ENCODE measurements at regions not wholly inside any gene's neighbourhood (a gene's known extent, or its start where the extent isn't known, plus 50 kb on each side); places are given as distances from the start of the nearest gene placed in this dataset.

- Histone ChIP-seq H3K27me3 (peaks cover 0 to 9% (median 0%) of the 10 kb centered on the region in 7 donors), H3K4me1 (peaks cover 0 to 3% (median 0%) of the 10 kb centered on the region in 9 donors), H3K4me3 (no peak overlapping the region), H3K9me3 (peaks cover 0 to 6% (median 0%) of the 10 kb centered on the region in 11 donors), H3K36me3 (no peaks in the 10 kb centered on the region), H3K27ac (no peak overlapping the region)
- TF ChIP-seq, protein P1, sequence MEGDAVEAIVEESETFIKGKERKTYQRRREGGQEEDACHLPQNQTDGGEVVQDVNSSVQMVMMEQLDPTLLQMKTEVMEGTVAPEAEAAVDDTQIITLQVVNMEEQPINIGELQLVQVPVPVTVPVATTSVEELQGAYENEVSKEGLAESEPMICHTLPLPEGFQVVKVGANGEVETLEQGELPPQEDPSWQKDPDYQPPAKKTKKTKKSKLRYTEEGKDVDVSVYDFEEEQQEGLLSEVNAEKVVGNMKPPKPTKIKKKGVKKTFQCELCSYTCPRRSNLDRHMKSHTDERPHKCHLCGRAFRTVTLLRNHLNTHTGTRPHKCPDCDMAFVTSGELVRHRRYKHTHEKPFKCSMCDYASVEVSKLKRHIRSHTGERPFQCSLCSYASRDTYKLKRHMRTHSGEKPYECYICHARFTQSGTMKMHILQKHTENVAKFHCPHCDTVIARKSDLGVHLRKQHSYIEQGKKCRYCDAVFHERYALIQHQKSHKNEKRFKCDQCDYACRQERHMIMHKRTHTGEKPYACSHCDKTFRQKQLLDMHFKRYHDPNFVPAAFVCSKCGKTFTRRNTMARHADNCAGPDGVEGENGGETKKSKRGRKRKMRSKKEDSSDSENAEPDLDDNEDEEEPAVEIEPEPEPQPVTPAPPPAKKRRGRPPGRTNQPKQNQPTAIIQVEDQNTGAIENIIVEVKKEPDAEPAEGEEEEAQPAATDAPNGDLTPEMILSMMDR (IDR thresholded peaks at IDR 0.05): no peak
- no peak for ATAC-seq
- 55 to 58% methylated on average over 9 of the region's 9 CpGs for WGBS, 2 donors
- no peak for DNase-seq
- intact Hi-C loops (cut with DNase I): loop anchor here in 8 of 10 donors (2.0 to 10.0 kb wide), 6 partner anchors 41 to 181 kb away; no protein-coding TSS in a partner anchor
Measured at GRCh38 chr20:12925863-12926793, 82.6 kb upstream of the SPTLC3 start.

GRCh38 chr20:12927489-12927888, 81.3 kb upstream of the SPTLC3 start:
- intact Hi-C loops (cut with DNase I): loop anchor here in 7 of 10 donors (5.0 to 10.0 kb wide), 4 partner anchors 40 to 180 kb away; no protein-coding TSS in a partner anchor
- Histone ChIP-seq H3K9me3 (no peaks in the 10 kb centered on the region), H3K27ac (no peak overlapping the region), H3K27me3 (peaks cover 0 to 8% (median 0%) of the 10 kb centered on the region in 7 donors), H3K4me1 (peaks cover 0 to 3% (median 0%) of the 10 kb centered on the region in 9 donors), H3K4me3 (no peak overlapping the region), H3K36me3 (no peaks in the 10 kb centered on the region)
- DNase-seq: no peak
- no peak for ATAC-seq
- WGBS, 2 donors: 78 to 85% methylated on average over 5 of the region's 5 CpGs
- TF ChIP-seq, protein P1 (IDR thresholded peaks at IDR 0.05): no peak

DNA sequence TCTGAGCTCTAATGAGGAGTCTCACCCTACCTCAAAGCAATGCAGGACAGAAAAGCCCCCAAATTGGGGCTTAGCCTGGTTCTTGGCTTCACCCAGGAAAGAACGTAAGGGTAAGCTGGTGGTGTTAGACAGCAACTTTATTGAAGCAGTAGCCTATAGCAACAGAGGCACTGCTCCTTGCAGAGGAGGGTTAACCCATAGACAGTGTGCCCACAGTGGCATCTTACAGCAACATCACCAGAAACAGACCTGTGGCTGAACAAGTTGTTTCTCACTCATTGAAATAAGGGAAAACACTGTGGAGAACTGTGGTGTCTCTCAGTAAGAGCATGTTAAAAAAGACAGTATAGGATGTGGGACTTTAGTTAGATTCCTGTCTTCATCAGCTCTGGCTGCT, 80.4 kb upstream of the SPTLC3 start:
- TF ChIP-seq, protein P1 (IDR thresholded peaks at IDR 0.05): no peak
- 77 to 89% methylated on average over 1 of the region's 1 CpG for WGBS, 2 donors
- H3K4me1 ChIP-seq: peaks cover 0 to 3% (median 0%) of the 10 kb centered on the region in 9 donors

DNA sequence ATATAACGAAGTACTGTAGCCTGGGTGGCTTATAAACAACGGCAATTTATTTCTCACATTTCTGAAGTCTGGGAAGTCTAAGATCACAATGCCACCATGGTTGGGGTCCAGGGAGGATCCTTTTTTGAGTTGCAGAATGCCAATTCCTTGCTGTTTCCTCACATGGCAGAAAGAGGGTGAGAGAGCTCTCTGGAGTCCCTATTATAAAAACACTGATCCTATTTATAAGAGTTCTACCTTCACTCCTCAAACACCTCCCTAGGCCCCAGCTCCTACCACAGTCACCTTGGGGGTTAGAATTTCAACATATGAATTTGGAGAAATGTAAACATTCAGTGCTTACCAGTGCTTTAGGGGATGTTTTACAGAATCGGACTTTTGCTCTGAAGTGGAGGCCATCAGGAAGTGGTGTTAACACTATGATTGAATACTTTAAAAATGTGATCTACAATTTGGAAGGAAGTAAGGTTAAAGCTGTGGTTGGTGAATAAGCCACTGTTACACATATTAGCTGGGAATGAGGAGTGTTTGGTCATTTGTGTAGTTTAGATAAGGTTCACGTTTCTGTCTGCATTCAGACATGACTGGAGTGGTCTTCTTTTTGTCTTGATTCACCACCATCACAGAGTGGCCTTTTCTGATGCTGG, 79.9 kb upstream of the SPTLC3 start:
- peaks cover 0 to 3% (median 0%) of the 10 kb centered on the region in 9 donors for H3K4me1 ChIP-seq
- intact Hi-C loops (cut with DNase I): loop anchor here in 7 of 10 donors (5.0 to 10.0 kb wide), 4 partner anchors 38 to 178 kb away; no protein-coding TSS in a partner anchor
- H3K27me3 ChIP-seq: peaks cover 0 to 5% (median 0%) of the 10 kb centered on the region in 7 donors
- H3K4me3 ChIP-seq: no peak overlapping the region
- no peak overlapping the region for H3K27ac ChIP-seq
- 60 to 65% methylated on average over 4 of the region's 4 CpGs for WGBS, 2 donors
- TF ChIP-seq, protein P1 (IDR thresholded peaks at IDR 0.05): no peak
- no peaks in the 10 kb centered on the region for H3K36me3 ChIP-seq
- no peak for ATAC-seq
- no peak for DNase-seq
- no peaks in the 10 kb centered on the region for H3K9me3 ChIP-seq

More for the DNA sequence above, 80.4 kb upstream of the SPTLC3 start:
- DNase-seq (no peak), ATAC-seq (no peak)
- intact Hi-C loops (cut with DNase I): loop anchor here in 7 of 10 donors (5.0 to 10.0 kb wide), 4 partner anchors 39 to 179 kb away; no protein-coding TSS in a partner anchor
- Histone ChIP-seq H3K9me3 (no peaks in the 10 kb centered on the region), H3K27ac (no peak overlapping the region), H3K36me3 (no peaks in the 10 kb centered on the region), H3K4me3 (no peak overlapping the region), H3K27me3 (peaks cover 0 to 5% (median 0%) of the 10 kb centered on the region in 7 donors)

All from heart right ventricle (tissue), 16 donors.